ENCODE measurements at regions not wholly inside any gene's neighbourhood (a gene's known extent, or its start where the extent isn't known, plus 50 kb on each side); places are given as distances from the start of the nearest gene placed in this dataset.

GRCh38 chr5:165296401-165297130 is 1791.1 kb downstream of the MAT2B start (continued):
- TF ChIP-seq SIN3A (IDR thresholded peaks at IDR 0.05; ENCODE audit: low read depth, low read length) = no peak

GRCh38 chr5:165304193-165304827 is 1798.9 kb downstream of the MAT2B start:
- H3K4me1 ChIP-seq (ENCODE audit: control insufficient read depth, insufficient read depth, low read length) = no peaks in the 10 kb centered on the region
- H3K36me3 ChIP-seq (ENCODE audit: control insufficient read depth in 2 of 2, insufficient read depth in 2 of 2, low read length in 1 of 2) = no peaks in the 10 kb centered on the region
- no peak for ATAC-seq
- no peaks in the 10 kb centered on the region for H3K27me3 ChIP-seq (replicated peaks in 1 of 2; ENCODE audit: control insufficient read depth in 2 of 2, insufficient read depth in 2 of 2, low read length in 1 of 2)
- in situ Hi-C loops (cut with MboI) (no loop called here), intact Hi-C loops (cut with micrococcal nuclease; ENCODE audit: unreplicated experiment) (no loop called here)
- H3K4me2 ChIP-seq (ENCODE audit: control insufficient read depth, insufficient read depth) = no peak overlapping the region
- WGBS (ENCODE audit: insufficient coverage, insufficient replicate concordance, low lambda C conversion rate, missing lambda C conversion rate) = 21% methylated on average over 6 of the region's 6 CpGs
- no peak overlapping the region for H3K9ac ChIP-seq (ENCODE audit: control insufficient read depth, insufficient read depth, low read length)
- no peak overlapping the region for H3K27ac ChIP-seq (ENCODE audit: control insufficient read depth, insufficient read depth)
- TF ChIP-seq SREBF2 (IDR thresholded peaks at IDR 0.05; ENCODE audit: low read length) = no peak
- no peak for TF ChIP-seq PAX5 (IDR thresholded peaks at IDR 0.05; ENCODE audit: borderline replicate concordance, low read depth, low read length)
- TF ChIP-seq YY1 (IDR thresholded peaks at IDR 0.05; ENCODE audit: low read depth, low read length) = no peak
- ChIA-PET CTCF (interaction anchor here (0.7 kb wide), 1 partner anchor 13 kb away, joined by 3 read pairs; no protein-coding TSS in a partner anchor), SMC1A (ENCODE audit: uncharacterized antibody, unreplicated experiment) (no interaction called here), POLR2A (no interaction called here), RAD21 (ENCODE audit: unreplicated experiment) (no interaction called here)
- no peak for DNase-seq (ENCODE audit: low read depth, low spot score)
- no peak overlapping the region for H2AFZ ChIP-seq (ENCODE audit: control insufficient read depth, low read depth, low read length)
- no peak overlapping the region for H3K4me3 ChIP-seq
- no peaks in the 10 kb centered on the region for H4K20me1 ChIP-seq (ENCODE audit: control insufficient read depth, insufficient read depth)
- no peaks in the 10 kb centered on the region for H3K9me3 ChIP-seq (replicated peaks; ENCODE audit: control insufficient read depth, insufficient read depth, low read length)
- H3K79me2 ChIP-seq (ENCODE audit: control insufficient read depth, insufficient read depth, low read length) = no peaks in the 10 kb centered on the region
- FAIRE-seq = no peak
- BruUV-seq (replicated peaks) = no TSS peak

DNA sequence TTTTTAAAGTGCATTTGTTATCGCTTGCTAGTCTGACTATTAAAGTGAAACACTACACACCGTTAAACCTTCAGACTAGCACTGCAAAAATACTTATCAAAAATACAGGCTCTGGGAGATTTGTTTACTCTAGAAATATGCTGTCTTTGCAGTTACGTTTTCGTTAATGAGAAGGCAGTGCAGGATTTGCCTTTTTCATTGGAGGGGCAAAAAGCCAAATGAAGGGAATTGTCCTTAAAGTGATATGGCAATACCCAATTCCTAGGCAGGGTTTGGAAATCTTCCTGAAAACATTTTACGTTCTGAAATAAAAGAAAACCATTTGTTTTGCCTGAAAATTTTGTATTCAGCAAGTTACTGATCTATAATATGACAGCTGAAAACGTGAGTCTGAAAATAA is 1800.2 kb downstream of the MAT2B start:
- no TSS peak for BruUV-seq (replicated peaks)
- H2AFZ ChIP-seq (ENCODE audit: control insufficient read depth, low read depth, low read length) = no peak overlapping the region
- H3K9ac ChIP-seq (ENCODE audit: control insufficient read depth, insufficient read depth, low read length) = no peak overlapping the region
- no peak for DNase-seq (ENCODE audit: low read depth, low spot score)
- ChIA-PET SMC1A (ENCODE audit: uncharacterized antibody, unreplicated experiment) (no interaction called here), RAD21 (ENCODE audit: unreplicated experiment) (no interaction called here), CTCF (interaction anchor here (0.7 kb wide), 1 partner anchor 15 kb away, joined by 3 read pairs; no protein-coding TSS in a partner anchor), POLR2A (no interaction called here)
- H3K27me3 ChIP-seq (replicated peaks in 1 of 2; ENCODE audit: control insufficient read depth in 2 of 2, insufficient read depth in 2 of 2, low read length in 1 of 2) = no peaks in the 10 kb centered on the region
- intact Hi-C loops (cut with micrococcal nuclease; ENCODE audit: unreplicated experiment) (no loop called here), in situ Hi-C loops (cut with MboI) (no loop called here)
- H3K4me3 ChIP-seq = no peak overlapping the region
- no peak for FAIRE-seq
- H3K27ac ChIP-seq (ENCODE audit: control insufficient read depth, insufficient read depth) = no peak overlapping the region
- no peak overlapping the region for H3K4me2 ChIP-seq (ENCODE audit: control insufficient read depth, insufficient read depth)
- no peaks in the 10 kb centered on the region for H3K9me3 ChIP-seq (replicated peaks; ENCODE audit: control insufficient read depth, insufficient read depth, low read length)
- 32% methylated on average over 6 of the region's 6 CpGs for WGBS (ENCODE audit: insufficient coverage, insufficient replicate concordance, low lambda C conversion rate, missing lambda C conversion rate)
- H4K20me1 ChIP-seq (ENCODE audit: control insufficient read depth, insufficient read depth) = no peaks in the 10 kb centered on the region
- no peak for ATAC-seq
- H3K79me2 ChIP-seq (ENCODE audit: control insufficient read depth, insufficient read depth, low read length) = no peaks in the 10 kb centered on the region
- no peaks in the 10 kb centered on the region for H3K36me3 ChIP-seq (ENCODE audit: control insufficient read depth in 2 of 2, insufficient read depth in 2 of 2, low read length in 1 of 2)
- H3K4me1 ChIP-seq (ENCODE audit: control insufficient read depth, insufficient read depth, low read length) = no peaks in the 10 kb centered on the region
- TF ChIP-seq TCF12 (IDR thresholded peaks at IDR 0.05; ENCODE audit: low read depth, low read length) (no peak), USF2 (IDR thresholded peaks at IDR 0.05; ENCODE audit: borderline replicate concordance, low read depth, low read length) (no peak), ZNF274 (IDR thresholded peaks at IDR 0.05; ENCODE audit: insufficient read depth, insufficient read length) (no peak), RAD51 (IDR thresholded peaks at IDR 0.05) (no peak), BCL3 (IDR thresholded peaks at IDR 0.05; ENCODE audit: borderline replicate concordance, insufficient read depth, low read depth, low read length, poor library complexity, severe bottlenecking) (no peak), PKNOX1 (IDR thresholded peaks at IDR 0.05) (no peak), KDM1A (IDR thresholded peaks at IDR 0.05; ENCODE audit: borderline replicate concordance) (no peak), YBX1 (IDR thresholded peaks at IDR 0.05) (no peak), PAX5 (IDR thresholded peaks at IDR 0.05; ENCODE audit: borderline replicate concordance, low read depth, low read length) (no peak), FOXM1 (IDR thresholded peaks at IDR 0.05; ENCODE audit: low read depth, low read length) (no peak)

Data from GM12878 (cell line).